DMS153 treated with DMSO at 0.1 percent for 48 hours (cell line): ENCODE measurements at regions not wholly inside any gene's neighbourhood (a gene's known extent, or its start where the extent isn't known, plus 50 kb on each side); places are given as distances from the start of the nearest gene placed in this dataset.

Experiments used
- DNase-seq: peaks from one replicate; lab custom pipeline; 2025; ENCODE audit not compliant: unreplicated experiment; lab: John Stamatoyannopoulos, UW

GRCh38 chr15:46768287-46768686, 949.0 kb upstream of the SEMA6D start:
- DNase-seq, result no peak

- no peak for DNase-seq
Measured at GRCh38 chr15:46773016-46773415, 944.3 kb upstream of the SEMA6D start.

GRCh38 chr15:46778876-46779275, 938.4 kb upstream of the SEMA6D start:
- no peak for DNase-seq

GRCh38 chr15:46786590-46787285, 930.6 kb upstream of the SEMA6D start:
- DNase-seq, result peak; percentile 7

GRCh38 chr15:46795685-46796084, 921.6 kb upstream of the SEMA6D start:
- DNase-seq, result no peak

GRCh38 chr15:46808834-46809233, 908.5 kb upstream of the SEMA6D start:
- no peak for DNase-seq

- DNase-seq, result no peak
Measured at GRCh38 chr15:46815240-46815639, 902.1 kb upstream of the SEMA6D start.

GRCh38 chr15:46815765-46816164, 901.5 kb upstream of the SEMA6D start:
- DNase-seq, result no peak

GRCh38 chr15:46848704-46849103, 868.6 kb upstream of the SEMA6D start:
- DNase-seq, result no peak

GRCh38 chr15:46853600-46853999, 863.7 kb upstream of the SEMA6D start:
- DNase-seq, result no peak

- no peak for DNase-seq
Measured at GRCh38 chr15:46854564-46854963, 862.7 kb upstream of the SEMA6D start.

GRCh38 chr15:46855388-46855787, 861.9 kb upstream of the SEMA6D start:
- no peak for DNase-seq

- no peak for DNase-seq
Measured at GRCh38 chr15:46856839-46857502, 860.3 kb upstream of the SEMA6D start.

- no peak for DNase-seq
Measured at GRCh38 chr15:46858150-46858549, 859.2 kb upstream of the SEMA6D start.

GRCh38 chr15:46861796-46862195, 855.5 kb upstream of the SEMA6D start:
- DNase-seq, result no peak

GRCh38 chr15:46865155-46865554, 852.1 kb upstream of the SEMA6D start:
- no peak for DNase-seq

GRCh38 chr15:46872286-46872980, 844.9 kb upstream of the SEMA6D start:
- DNase-seq, result no peak

GRCh38 chr15:46872981-46873330, 844.3 kb upstream of the SEMA6D start:
- no peak for DNase-seq

GRCh38 chr15:46879032-46879770, 838.1 kb upstream of the SEMA6D start:
- DNase-seq, result no peak

- DNase-seq, result no peak
Measured at GRCh38 chr15:46880791-46881190, 836.5 kb upstream of the SEMA6D start.

GRCh38 chr15:46892621-46893160, 824.6 kb upstream of the SEMA6D start:
- DNase-seq, result no peak
